Umbilical cord (tissue), 1 donor: ENCODE measurements at regions not wholly inside any gene's neighbourhood (a gene's known extent, or its start where the extent isn't known, plus 50 kb on each side); places are given as distances from the start of the nearest gene placed in this dataset.

Source experiments
- DNase-seq: peaks from one replicate; pipeline ENCODE4 v3.0.0-alpha.2; 2015; ENCODE audit warnings: low spot score

GRCh38 chr5:93929131-93929530, 187.7 kb upstream of the POU5F2 start:
- DNase-seq, result peak; percentile 4

GRCh38 chr5:93926831-93927620, 185.6 kb upstream of the POU5F2 start:
- no peak for DNase-seq

GRCh38 chr5:93925321-93925720, 183.9 kb upstream of the POU5F2 start:
- no peak for DNase-seq

- peak; percentile 12 for DNase-seq
Observed at GRCh38 chr5:93924628-93925027, 183.2 kb upstream of the POU5F2 start.

GRCh38 chr5:93922551-93922950, 181.2 kb upstream of the POU5F2 start:
- DNase-seq, result no peak

- no peak for DNase-seq
Observed at GRCh38 chr5:93921001-93921400, 179.6 kb upstream of the POU5F2 start.

GRCh38 chr5:93916872-93917271, 175.5 kb upstream of the POU5F2 start:
- DNase-seq, result no peak

GRCh38 chr5:93915142-93915553, 173.7 kb upstream of the POU5F2 start:
- DNase-seq, result peak; percentile 45

- DNase-seq, result no peak
Observed at GRCh38 chr5:93911609-93912008, 170.2 kb upstream of the POU5F2 start.

- DNase-seq, result no peak
Observed at GRCh38 chr5:93909356-93909755, 168.0 kb upstream of the POU5F2 start.

GRCh38 chr5:93904917-93905316, 163.5 kb upstream of the POU5F2 start:
- DNase-seq, result no peak

- DNase-seq, result no peak
Observed at GRCh38 chr5:93902288-93902687, 160.9 kb upstream of the POU5F2 start.

- DNase-seq, result no peak
Observed at GRCh38 chr5:93899026-93899600, 157.7 kb upstream of the POU5F2 start.

GRCh38 chr5:93894601-93895354, 153.4 kb upstream of the POU5F2 start:
- DNase-seq, result no peak

GRCh38 chr5:93893075-93893474, 151.7 kb upstream of the POU5F2 start:
- DNase-seq, result no peak

- DNase-seq, result no peak
Observed at GRCh38 chr5:93892481-93892880, 151.1 kb upstream of the POU5F2 start.

GRCh38 chr5:93891491-93892480, 150.4 kb upstream of the POU5F2 start:
- peak; percentile 11 for DNase-seq

GRCh38 chr5:93890657-93891056, 149.3 kb upstream of the POU5F2 start:
- DNase-seq, result peak; percentile 44

- no peak for DNase-seq
Observed at GRCh38 chr5:93887678-93888077, 146.3 kb upstream of the POU5F2 start.

- DNase-seq, result no peak
Observed at GRCh38 chr5:93886917-93887361, 145.5 kb upstream of the POU5F2 start.

- DNase-seq, result no peak
Observed at GRCh38 chr5:93886098-93886806, 144.9 kb upstream of the POU5F2 start.
